Activated CD4-positive, alpha-beta T cell treated with anti-CD3 and anti-CD28 coated beads, Interleukin-2, amount 50 U/mL, for 24 hours (primary cell): ENCODE measurements at regions not wholly inside any gene's neighbourhood (a gene's known extent, or its start where the extent isn't known, plus 50 kb on each side); places are given as distances from the start of the nearest gene placed in this dataset.

Experiments
- DNase-seq, 2 donors: peaks; one replicate each; pipeline ENCODE4 v3.0.0-alpha.2; 2020; ENCODE audit warnings: low read depth in 1 of 2, low spot score in 1 of 2

DNA sequence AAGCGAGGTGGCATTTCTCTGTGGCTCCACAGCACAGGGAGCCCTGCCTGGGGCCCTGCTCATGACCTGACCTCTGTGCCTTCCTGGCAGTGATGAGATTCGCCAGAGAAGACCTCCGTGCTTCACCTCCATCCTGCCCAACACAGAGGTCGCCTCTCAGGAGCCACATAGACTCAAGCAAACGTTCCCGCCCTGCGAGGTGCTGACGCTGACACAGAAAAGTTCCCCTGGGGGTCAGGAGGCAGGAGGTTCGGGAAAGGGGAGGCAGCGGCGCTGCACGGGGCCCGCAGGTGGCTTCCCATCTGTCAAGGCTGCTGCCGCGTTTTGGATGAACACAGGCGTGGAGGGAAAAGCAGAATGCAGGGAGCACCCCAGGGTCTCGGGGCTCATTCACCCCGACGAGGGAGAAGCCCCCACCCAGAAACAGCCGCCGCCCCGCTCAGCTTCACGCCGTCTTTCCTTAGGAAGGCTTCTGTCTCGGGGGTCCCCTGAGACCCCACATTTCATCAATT is 579.6 kb upstream of the SALL3 start:
- no peak for DNase-seq

DNA sequence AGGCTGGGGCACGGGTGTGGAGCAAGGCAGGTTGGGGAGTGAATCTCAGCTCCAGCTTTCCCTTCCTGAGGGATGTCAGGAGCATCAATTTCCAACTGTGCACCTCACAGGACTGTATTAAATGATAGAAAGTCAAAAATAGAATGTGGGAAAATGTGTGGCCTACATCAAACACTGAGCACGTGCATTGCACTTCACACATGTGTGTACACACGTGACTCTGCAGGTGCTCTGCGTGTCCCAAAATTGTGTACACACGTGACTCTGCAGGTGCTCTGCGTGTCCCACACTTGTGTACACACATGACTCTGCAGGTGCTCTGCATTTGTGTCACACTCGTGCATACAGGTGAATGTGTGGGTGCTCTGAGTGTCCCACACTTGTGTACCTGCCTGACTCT is 577.2 kb upstream of the SALL3 start:
- no peak for DNase-seq

- no peak for DNase-seq
Observed at GRCh38 chr18:78402966-78403365, 576.7 kb upstream of the SALL3 start.

DNA sequence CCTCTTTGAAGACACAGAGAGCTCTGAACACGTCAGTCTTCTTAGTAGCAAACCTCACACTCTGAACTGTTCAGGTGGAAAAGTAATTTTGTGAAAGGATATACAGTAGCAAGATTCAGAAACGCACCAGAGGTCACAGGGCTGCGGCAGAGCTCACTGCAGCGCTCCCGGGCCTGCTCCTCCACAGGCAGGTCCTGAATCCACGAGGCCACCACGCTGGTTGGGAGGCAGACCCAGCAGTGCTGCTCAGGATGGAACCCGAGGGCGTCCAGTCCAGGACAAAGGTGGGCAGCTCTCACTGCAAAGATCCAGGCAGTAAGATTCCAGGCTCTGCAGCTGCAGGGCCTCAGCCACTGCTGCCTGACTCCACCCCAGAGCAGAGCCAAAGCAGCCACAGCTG is 576.2 kb upstream of the SALL3 start:
- no peak for DNase-seq

GRCh38 chr18:78405763-78406162 is 573.9 kb upstream of the SALL3 start:
- no peak for DNase-seq

GRCh38 chr18:78406743-78407465 is 572.7 kb upstream of the SALL3 start:
- DNase-seq, result no peak

DNA sequence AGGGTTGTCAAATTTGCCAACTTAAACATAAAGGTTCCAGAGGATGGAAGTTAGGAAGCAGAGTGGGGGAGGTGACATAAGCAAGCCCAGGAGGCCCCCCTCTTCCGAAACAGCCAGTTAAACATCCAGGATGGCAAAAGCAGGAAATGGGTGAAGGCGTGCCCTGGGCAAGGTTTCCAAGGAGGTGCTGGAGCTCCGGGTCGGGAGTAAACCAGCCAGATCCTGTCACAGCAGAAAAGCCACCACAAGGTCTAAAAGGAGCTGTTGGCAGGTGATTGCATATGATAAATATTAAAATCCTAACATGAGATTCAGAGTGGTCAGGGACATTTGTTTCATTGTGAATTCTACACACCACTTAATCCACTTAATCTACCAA is 572.2 kb upstream of the SALL3 start:
- DNase-seq, result no peak

DNA sequence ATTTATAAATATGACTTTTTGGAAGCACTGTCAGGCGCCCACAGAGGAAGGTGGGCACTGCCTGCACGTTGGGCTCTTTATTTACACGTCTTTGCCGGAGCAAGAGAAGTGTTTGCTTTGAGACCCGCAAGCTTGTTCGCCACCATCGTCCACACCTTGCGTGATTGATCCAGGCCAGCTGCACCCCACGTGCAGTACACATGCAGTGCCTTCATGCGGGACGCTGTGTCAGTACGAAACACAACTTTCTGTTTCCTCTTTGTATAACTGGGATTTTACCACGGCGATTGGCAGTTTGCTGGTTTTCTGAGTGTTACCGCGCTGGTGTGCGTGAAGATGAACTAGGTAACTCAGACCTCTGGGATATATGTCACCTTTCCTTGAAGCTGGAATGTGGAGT is 571.0 kb upstream of the SALL3 start:
- DNase-seq, result no peak

- no peak for DNase-seq
Observed at GRCh38 chr18:78410094-78410786, 569.4 kb upstream of the SALL3 start.

DNA sequence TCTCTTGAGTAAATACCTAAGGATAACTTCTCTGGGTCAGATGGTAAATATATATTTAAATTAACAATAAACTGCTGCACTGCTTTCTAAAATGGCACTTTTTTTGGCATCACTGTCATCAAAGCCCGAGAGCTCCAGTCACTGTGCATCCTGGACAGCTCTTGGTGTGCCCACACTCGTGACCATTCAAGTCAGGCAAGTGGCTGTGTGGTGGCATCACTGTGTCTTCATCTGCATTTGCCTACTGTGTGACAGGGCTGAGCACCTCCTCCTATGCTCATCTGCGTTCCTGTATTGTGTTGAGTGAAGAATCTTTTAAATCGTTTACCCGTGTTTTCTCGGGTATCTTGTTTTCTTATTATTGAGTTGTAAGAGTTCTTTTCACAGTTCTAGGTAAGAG is 568.1 kb upstream of the SALL3 start:
- no peak for DNase-seq

DNA sequence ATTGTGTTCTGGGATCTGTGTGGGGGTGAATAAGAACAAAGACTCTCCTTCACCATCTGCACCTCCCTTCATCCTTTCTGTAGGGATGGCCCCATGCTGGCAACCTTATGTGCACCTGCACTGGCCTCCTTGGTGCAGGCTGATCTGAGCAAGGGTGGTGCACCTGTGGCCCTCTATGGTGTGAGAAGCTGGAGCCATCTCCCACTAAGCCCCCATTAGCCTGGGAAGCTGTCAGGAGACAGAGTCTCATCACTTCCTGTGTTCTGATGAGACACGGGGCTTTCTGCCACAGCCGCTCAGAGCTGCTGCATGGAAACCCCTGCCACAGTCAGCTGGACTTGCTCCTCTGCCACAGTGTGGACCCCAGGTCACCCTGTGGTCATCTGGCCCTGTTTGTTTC is 565.3 kb upstream of the SALL3 start:
- DNase-seq, result no peak

DNA sequence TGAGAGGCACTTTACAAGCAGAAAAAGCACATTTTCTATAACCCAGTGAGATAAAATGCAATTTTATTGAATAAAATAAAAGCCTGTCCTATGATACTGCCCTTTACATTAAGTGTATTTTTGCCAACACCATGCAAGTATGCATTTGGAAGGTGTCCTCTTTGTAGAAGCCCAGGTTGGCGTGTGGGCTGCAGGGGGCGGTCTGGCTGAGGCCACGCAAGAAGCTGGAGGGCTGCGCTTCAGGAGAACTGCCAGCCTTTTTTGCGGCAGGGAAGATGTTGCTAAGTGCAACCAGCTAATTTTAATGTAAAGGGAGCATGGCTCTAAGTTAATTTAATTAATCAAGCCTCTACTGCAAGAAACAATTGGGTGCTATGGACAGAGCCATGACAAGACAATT is 562.8 kb upstream of the SALL3 start:
- DNase-seq, result no peak

DNA sequence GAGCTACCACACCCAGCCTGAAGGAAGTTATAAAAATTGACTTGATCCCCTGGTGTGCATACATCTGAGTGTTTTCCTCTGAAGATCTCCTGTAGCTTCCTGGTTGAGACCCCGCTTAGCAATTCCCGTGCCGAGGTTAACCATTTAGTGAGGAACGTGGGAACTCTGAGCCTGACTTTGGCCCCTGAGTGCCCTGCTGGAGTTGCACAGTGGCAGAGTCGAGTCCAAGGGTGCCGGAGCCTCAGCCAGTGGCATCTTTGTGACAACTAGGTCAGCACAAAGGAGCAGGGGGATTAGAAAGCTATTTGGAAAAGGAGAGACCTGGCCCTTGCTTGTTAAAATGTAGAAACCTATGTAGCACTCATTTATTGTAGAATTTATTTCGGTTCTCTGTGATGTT is 561.2 kb upstream of the SALL3 start:
- DNase-seq, result no peak

GRCh38 chr18:78419171-78419570 is 560.4 kb upstream of the SALL3 start:
- DNase-seq, result no peak

GRCh38 chr18:78420116-78420515 is 559.5 kb upstream of the SALL3 start:
- DNase-seq, result no peak

- DNase-seq, result no peak
Observed at GRCh38 chr18:78421392-78421791, 558.2 kb upstream of the SALL3 start.

DNA sequence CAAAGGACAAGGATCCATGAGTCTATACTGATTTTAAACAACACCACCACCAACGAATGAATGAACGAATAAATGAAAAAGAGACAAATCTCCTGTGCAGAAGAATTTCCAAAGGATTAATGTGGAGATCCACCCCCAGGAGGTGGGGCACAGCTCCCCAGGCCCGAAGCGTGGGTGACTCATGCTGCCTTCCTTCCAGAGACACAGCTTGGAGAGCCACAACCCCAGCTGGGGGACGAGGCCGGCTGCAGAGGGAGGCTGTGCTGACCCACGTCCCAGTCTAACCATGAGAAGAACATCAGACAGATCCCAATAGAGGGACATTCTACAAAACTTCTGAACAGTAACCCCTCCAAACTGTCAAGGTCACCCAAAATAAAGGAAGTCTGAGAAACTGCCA is 557.3 kb upstream of the SALL3 start:
- DNase-seq, result no peak

DNA sequence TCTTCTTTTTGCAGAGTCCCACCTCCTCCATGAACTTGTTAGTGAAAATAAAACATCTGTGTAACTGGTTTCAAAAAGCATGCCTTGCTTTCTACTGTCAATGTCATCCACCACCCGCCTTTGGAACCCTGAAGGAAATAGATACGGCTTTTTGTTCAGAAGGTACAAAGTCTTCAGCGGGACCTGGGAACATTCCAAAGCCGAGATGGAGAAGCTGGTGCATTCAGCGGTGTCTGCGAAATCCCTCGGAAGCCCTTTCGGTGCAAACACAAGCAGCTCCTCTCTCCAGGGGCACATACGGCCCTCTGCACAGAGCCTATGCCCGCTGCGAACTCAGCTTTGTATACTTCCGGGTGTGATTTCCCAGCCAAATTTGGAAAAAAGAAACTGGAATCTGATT is 555.8 kb upstream of the SALL3 start:
- DNase-seq, result no peak

GRCh38 chr18:78424403-78425018 is 555.1 kb upstream of the SALL3 start:
- DNase-seq, result no peak

GRCh38 chr18:78425019-78425412 is 554.6 kb upstream of the SALL3 start:
- DNase-seq, result no peak

GRCh38 chr18:78427081-78427480 is 552.5 kb upstream of the SALL3 start:
- DNase-seq, result no peak
